ENCODE measurements at regions not wholly inside any gene's neighbourhood (a gene's known extent, or its start where the extent isn't known, plus 50 kb on each side); places are given as distances from the start of the nearest gene placed in this dataset.

GRCh38 chr4:117447925-117448324, 362.5 kb upstream of the TRAM1L1 start:
- DNase-seq, result peak in 1 of 2 experiments; percentile 13

- no peak for DNase-seq
Observed at GRCh38 chr4:117455088-117455487, 369.7 kb upstream of the TRAM1L1 start.

GRCh38 chr4:117466388-117466787, 381.0 kb upstream of the TRAM1L1 start:
- no peak for DNase-seq

- DNase-seq, result no peak
Observed at GRCh38 chr4:117467404-117467803, 382.0 kb upstream of the TRAM1L1 start.

GRCh38 chr4:117474987-117475386, 389.6 kb upstream of the TRAM1L1 start:
- no peak for DNase-seq

GRCh38 chr4:117477925-117478324, 392.5 kb upstream of the TRAM1L1 start:
- no peak for DNase-seq

- DNase-seq, result no peak
Observed at GRCh38 chr4:117478702-117479101, 393.3 kb upstream of the TRAM1L1 start.

GRCh38 chr4:117479673-117480072, 394.3 kb upstream of the TRAM1L1 start:
- peak in 1 of 2 experiments; percentile 2 for DNase-seq

- no peak for DNase-seq
Observed at GRCh38 chr4:117481742-117482141, 396.4 kb upstream of the TRAM1L1 start.

GRCh38 chr4:117488692-117489091, 403.3 kb upstream of the TRAM1L1 start:
- no peak for DNase-seq

GRCh38 chr4:117489107-117489506, 403.7 kb upstream of the TRAM1L1 start:
- DNase-seq, result no peak

GRCh38 chr4:117491516-117491915, 406.1 kb upstream of the TRAM1L1 start:
- DNase-seq, result no peak

GRCh38 chr4:117495802-117496201, 410.4 kb upstream of the TRAM1L1 start:
- no peak for DNase-seq

GRCh38 chr4:117512414-117512813, 427.0 kb upstream of the TRAM1L1 start:
- DNase-seq, result no peak

- DNase-seq, result no peak
Observed at GRCh38 chr4:117514391-117515175, 429.2 kb upstream of the TRAM1L1 start.

- DNase-seq, result no peak
Observed at GRCh38 chr4:117515921-117516320, 430.5 kb upstream of the TRAM1L1 start.

GRCh38 chr4:117527601-117528000, 442.2 kb upstream of the TRAM1L1 start:
- DNase-seq, result no peak

GRCh38 chr4:117529401-117529800, 444.0 kb upstream of the TRAM1L1 start:
- DNase-seq, result no peak

GRCh38 chr4:117533501-117533900, 448.1 kb upstream of the TRAM1L1 start:
- no peak for DNase-seq

- DNase-seq, result no peak
Observed at GRCh38 chr4:117545039-117545438, 459.7 kb upstream of the TRAM1L1 start.

GRCh38 chr4:117549524-117549923, 464.1 kb upstream of the TRAM1L1 start:
- DNase-seq, result no peak

- DNase-seq, result no peak
Observed at GRCh38 chr4:117550085-117550484, 464.7 kb upstream of the TRAM1L1 start.

- DNase-seq, result no peak
Observed at GRCh38 chr4:117560329-117560728, 474.0 kb upstream of the NDST3 start.

- DNase-seq, result no peak
Observed at GRCh38 chr4:117574085-117574484, 460.2 kb upstream of the NDST3 start.

- no peak for DNase-seq
Observed at GRCh38 chr4:117575850-117576249, 458.4 kb upstream of the NDST3 start.
